GM23248 (cell line): ENCODE measurements at regions not wholly inside any gene's neighbourhood (a gene's known extent, or its start where the extent isn't known, plus 50 kb on each side); places are given as distances from the start of the nearest gene placed in this dataset.

Experiments used
- DNase-seq: peaks from one replicate; pipeline ENCODE4 v3.0.0-alpha.2; 2015
- H2AFZ ChIP-seq: fragments of 200-600 bp; sonication (generic); 2 replicates; pipeline ENCODE4 v1.6.1; 2016; ENCODE audit warnings: antibody characterized with exemption
- H3F3A ChIP-seq: fragments of 200-600 bp; sonication (generic); 2 replicates; pipeline ENCODE4 v1.6.1; 2016; ENCODE audit warnings: mild to moderate bottlenecking, antibody characterized with exemption, mixed run types; ENCODE audit not compliant: insufficient read depth
- H3K27ac ChIP-seq: fragments of 200-600 bp; sonication (generic); 2 replicates; pipeline ENCODE4 v1.5.1; 2016; ENCODE audit warnings: mild to moderate bottlenecking
- H3K27me3 ChIP-seq: fragments of 200-600 bp; sonication (generic); replicated peaks from 2 replicates; pipeline ENCODE4 v1.6.1; 2016; ENCODE audit warnings: mild to moderate bottlenecking; ENCODE audit not compliant: insufficient read depth
- H3K36me3 ChIP-seq: fragments of 200-600 bp; sonication (generic); 2 replicates; pipeline ENCODE4 v1.6.1; 2016; ENCODE audit warnings: low read depth, mild to moderate bottlenecking
- H3K4me1 ChIP-seq: fragments of 200-600 bp; sonication (generic); 2 replicates; pipeline ENCODE4 v1.6.1; 2016; ENCODE audit warnings: mild to moderate bottlenecking; ENCODE audit not compliant: insufficient read depth
- H3K4me2 ChIP-seq: fragments of 200-600 bp; sonication (generic); one replicate; pipeline ENCODE4 v1.6.1; 2016; ENCODE audit warnings: mild to moderate bottlenecking; ENCODE audit not compliant: unreplicated experiment
- H3K4me3 ChIP-seq: fragments of 200-600 bp; sonication (generic); 2 replicates; pipeline ENCODE4 v1.5.1; 2016; ENCODE audit warnings: mild to moderate bottlenecking
- H3K79me2 ChIP-seq: fragments of 200-600 bp; sonication (generic); 2 replicates; pipeline ENCODE4 v1.6.1; 2016; ENCODE audit warnings: mild to moderate bottlenecking; ENCODE audit not compliant: insufficient read depth
- H3K9ac ChIP-seq: fragments of 200-600 bp; sonication (generic); 2 replicates; pipeline ENCODE4 v1.6.1; 2016; ENCODE audit warnings: mild to moderate bottlenecking
- H3K9me2 ChIP-seq: fragments of 200-600 bp; sonication (generic); 2 replicates; pipeline ENCODE4 v1.6.1; 2016; ENCODE audit warnings: mixed run types, mild to moderate bottlenecking, moderate library complexity; ENCODE audit not compliant: insufficient read depth
- H3K9me3 ChIP-seq: fragments of 200-600 bp; sonication (generic); one replicate; pipeline ENCODE4 v1.6.1; 2017; ENCODE audit warnings: low read depth
- H4K20me1 ChIP-seq: fragments of 200-600 bp; sonication (generic); 2 replicates; pipeline ENCODE4 v1.6.0; 2016; ENCODE audit not compliant: insufficient read depth
- EZH2 ChIP-seq: fragments of 200-600 bp; sonication (generic); IDR thresholded peaks from 2 replicates; pipeline ENCODE4 v1.6.1; 2018; ENCODE audit warnings: antibody characterized with exemption, mild to moderate bottlenecking; ENCODE audit not compliant: insufficient read depth, poor library complexity, severe bottlenecking
- EZH2phosphoT487 ChIP-seq: fragments of 200-600 bp; sonication (generic); IDR thresholded peaks from 2 replicates; pipeline ENCODE4 v1.6.1; 2018; ENCODE audit warnings: antibody characterized with exemption, moderate library complexity, mild to moderate bottlenecking, low read depth; ENCODE audit not compliant: insufficient read depth
- WGBS, 2 experiments: methylation state at CpG; one replicate each; pipeline ENCODE4 v1.1.6; 2015 to 2017; ENCODE audit warnings: low lambda C conversion rate in 2 of 2, low coverage in 1 of 2; ENCODE audit errors: missing lambda C conversion rate in 2 of 2; 5-methylcytosine and 5-hydroxymethylcytosine counted together
- in situ Hi-C: fragments of 300-500 bp; cut with MboI; formaldehyde crosslinking; loops from 2 replicates; pipeline ENCODE4 v1.15.0; 2020

DNA sequence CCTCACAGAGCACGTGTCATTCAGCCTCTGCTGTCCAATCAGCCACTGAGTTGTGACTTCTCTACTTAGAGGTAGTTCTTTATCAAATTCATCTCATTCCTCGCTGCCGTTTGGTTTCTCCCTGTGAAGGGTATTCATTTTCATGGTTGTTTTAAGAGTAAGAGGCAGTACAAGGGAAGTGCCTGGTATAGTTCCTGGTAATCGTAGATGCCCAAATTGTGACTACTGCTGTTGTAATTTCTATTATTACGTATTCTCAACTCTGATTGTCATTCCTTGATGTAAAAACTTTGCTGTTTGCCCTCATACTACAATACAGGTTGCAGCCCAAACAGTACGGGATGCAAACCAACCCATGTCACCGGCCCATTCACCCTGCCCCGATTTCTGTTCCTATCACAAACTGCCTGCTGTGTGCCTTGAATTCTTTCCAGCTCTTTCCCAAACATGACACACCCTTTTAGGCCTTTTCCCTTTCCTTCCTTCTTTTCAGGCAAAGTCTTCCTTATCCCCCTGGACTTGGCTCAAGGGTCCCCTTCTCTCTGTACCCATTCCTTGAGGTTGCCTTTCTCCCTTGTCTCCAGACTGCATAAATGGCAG, 93.0 kb downstream of the SLC25A47 start:
- Histone ChIP-seq H3K9me2 (no peaks in the 10 kb centered on the region), H4K20me1 (no peaks in the 10 kb centered on the region), H3F3A (peaks cover 3% of the 10 kb centered on the region; the same call in 1 of the 2 replicates), H3K79me2 (peaks cover 20% of the 10 kb centered on the region), H2AFZ (no peak overlapping the region), H3K36me3 (no peaks in the 10 kb centered on the region), H3K27me3 (no peaks in the 10 kb centered on the region), H3K4me3 (no peak overlapping the region), H3K27ac (peak overlapping the region; percentile 79), H3K9me3 (no peaks in the 10 kb centered on the region), H3K9ac (0 out of 2 replicates have a peak overlapping the region, but pooled peaks have one; percentile 21), H3K4me1 (peaks cover 17% of the 10 kb centered on the region), H3K4me2 (peak overlapping the region; percentile 32)
- no peak for TF ChIP-seq EZH2phosphoT487
- no peak for TF ChIP-seq EZH2
- in situ Hi-C loops, result loop anchor here (25.0 kb wide), 3 partner anchors 221 to 1221 kb away; partner anchors contain the start of gene MEG3
- WGBS, 2 experiments, result 83 to 85% methylated on average over 8 of the region's 8 CpGs
- no peak for DNase-seq

- no peaks in the 10 kb centered on the region for H3K27me3 ChIP-seq
- H2AFZ ChIP-seq, result no peak overlapping the region
- peak; percentile 97 for DNase-seq
- H3K4me2 ChIP-seq, result peak overlapping the region; percentile 32
- H3K9me3 ChIP-seq, result no peaks in the 10 kb centered on the region
- H3K9me2 ChIP-seq, result no peaks in the 10 kb centered on the region
- 23 to 25% methylated on average over 13 of the region's 13 CpGs for WGBS, 2 experiments
- in situ Hi-C loops, result loop anchor here (25.0 kb wide), 3 partner anchors 220 to 1220 kb away; partner anchors contain the start of gene MEG3
- H3K36me3 ChIP-seq, result no peaks in the 10 kb centered on the region
- peak overlapping the region; percentile 79 for H3K27ac ChIP-seq
- TF ChIP-seq EZH2, result no peak
- no peak for TF ChIP-seq EZH2phosphoT487
- peaks cover 3% of the 10 kb centered on the region; the same call in 1 of the 2 replicates for H3F3A ChIP-seq
- H3K4me3 ChIP-seq, result no peak overlapping the region
- no peaks in the 10 kb centered on the region for H4K20me1 ChIP-seq
- H3K4me1 ChIP-seq, result peaks cover 17% of the 10 kb centered on the region
- H3K9ac ChIP-seq, result peak overlapping the region; percentile 68
- H3K79me2 ChIP-seq, result peaks cover 26% of the 10 kb centered on the region
These were observed 94.1 kb downstream of the SLC25A47 start for GRCh38 chr14:100416921-100417860.

GRCh38 chr14:100419856-100420255, 96.7 kb downstream of the SLC25A47 start:
- Histone ChIP-seq H3K9me3 (no peaks in the 10 kb centered on the region), H3K27me3 (no peaks in the 10 kb centered on the region), H3K9me2 (no peaks in the 10 kb centered on the region), H3K27ac (no peak overlapping the region), H4K20me1 (no peaks in the 10 kb centered on the region), H3K4me2 (no peak overlapping the region), H3F3A (peaks cover 3% of the 10 kb centered on the region; the same call in 1 of the 2 replicates), H3K79me2 (peaks cover 36% of the 10 kb centered on the region), H3K4me3 (no peak overlapping the region), H3K9ac (no peak overlapping the region), H3K36me3 (no peaks in the 10 kb centered on the region), H3K4me1 (peaks cover 29% of the 10 kb centered on the region), H2AFZ (no peak overlapping the region)
- TF ChIP-seq EZH2 (no peak), EZH2phosphoT487 (no peak)
- in situ Hi-C loops, result loop anchor here (25.0 kb wide), 3 partner anchors 217 to 1217 kb away; partner anchors contain the start of gene MEG3
- 95 to 100% methylated on average over 4 of the region's 4 CpGs for WGBS, 2 experiments
- DNase-seq, result no peak

DNA sequence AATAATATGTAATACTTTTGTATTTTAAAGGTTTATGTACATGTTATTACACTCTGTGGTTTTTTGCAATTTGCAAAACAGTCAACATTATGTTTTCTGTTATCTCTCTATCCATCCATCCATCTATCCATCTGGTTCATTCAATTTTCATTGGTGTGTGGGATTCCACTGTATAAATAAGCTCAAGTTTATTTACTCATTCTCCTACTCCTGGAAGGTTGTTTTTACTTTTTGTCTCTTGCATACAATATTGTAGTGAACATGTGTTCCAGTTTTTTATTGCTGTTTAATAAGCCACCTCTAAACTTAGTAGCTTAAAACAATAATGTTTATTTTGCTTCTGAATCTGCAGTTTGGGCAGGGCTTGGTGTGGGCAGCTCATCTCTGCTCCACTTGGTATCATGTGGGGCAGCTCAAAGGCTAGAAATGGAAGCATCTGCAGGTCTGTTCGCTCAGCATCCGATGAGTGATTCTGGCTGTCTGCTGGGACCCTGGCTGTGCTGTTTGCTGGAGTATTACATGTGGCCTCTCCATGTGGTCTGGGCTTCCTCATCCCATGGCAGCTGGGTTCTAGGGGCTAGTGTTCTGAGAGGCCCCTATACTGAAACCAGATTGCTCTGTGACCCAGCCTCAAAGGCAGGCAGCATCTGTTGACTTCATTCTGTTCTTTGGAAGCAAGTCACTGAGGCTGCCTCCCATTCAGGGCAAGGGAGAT, 98.8 kb downstream of the SLC25A47 start:
- Histone ChIP-seq H3F3A (no peaks in the 10 kb centered on the region), H3K4me3 (no peak overlapping the region), H3K27ac (no peak overlapping the region), H3K79me2 (peaks cover 47% of the 10 kb centered on the region), H4K20me1 (no peaks in the 10 kb centered on the region), H3K9me3 (no peaks in the 10 kb centered on the region), H3K4me2 (no peak overlapping the region), H2AFZ (no peak overlapping the region), H3K9ac (no peak overlapping the region), H3K9me2 (no peaks in the 10 kb centered on the region), H3K4me1 (peaks cover 23% of the 10 kb centered on the region), H3K36me3 (no peaks in the 10 kb centered on the region), H3K27me3 (no peaks in the 10 kb centered on the region)
- in situ Hi-C loops, result loop anchor here (25.0 kb wide), 3 partner anchors 215 to 1215 kb away; partner anchors contain the start of gene MEG3
- TF ChIP-seq EZH2phosphoT487 (no peak), EZH2 (no peak)
- DNase-seq, result no peak
- 73 to 75% methylated on average over 2 of the region's 2 CpGs for WGBS, 2 experiments
